ENCODE measurements at regions not wholly inside any gene's neighbourhood (a gene's known extent, or its start where the extent isn't known, plus 50 kb on each side); places are given as distances from the start of the nearest gene placed in this dataset.

DNA sequence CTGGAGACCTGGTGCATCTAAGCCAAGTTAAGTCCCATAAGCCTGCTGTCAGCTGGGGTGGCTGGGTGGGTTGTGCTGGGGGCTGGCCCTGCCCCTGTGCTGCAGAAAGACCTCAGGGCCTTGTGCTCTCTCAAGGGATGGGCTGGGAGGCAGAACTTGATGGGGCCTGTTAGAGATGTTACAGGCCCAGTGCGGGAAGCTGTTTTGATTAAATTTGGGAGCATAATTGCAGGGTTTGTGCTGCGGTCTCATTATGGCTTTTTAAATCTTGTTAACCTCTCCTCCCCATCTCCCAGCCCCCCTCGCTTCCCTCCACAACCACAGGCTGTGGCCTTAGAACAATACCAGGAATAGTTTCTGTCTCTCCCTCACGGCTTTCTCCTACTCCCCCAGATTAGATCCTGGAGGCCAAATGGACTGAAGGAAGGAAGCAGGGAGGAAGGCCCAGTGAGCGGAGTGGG, 87.6 kb upstream of the TLE3 start:
- no peak for DNase-seq (ENCODE audit: insufficient read length, low spot score)
- FAIRE-seq = no peak

DNA sequence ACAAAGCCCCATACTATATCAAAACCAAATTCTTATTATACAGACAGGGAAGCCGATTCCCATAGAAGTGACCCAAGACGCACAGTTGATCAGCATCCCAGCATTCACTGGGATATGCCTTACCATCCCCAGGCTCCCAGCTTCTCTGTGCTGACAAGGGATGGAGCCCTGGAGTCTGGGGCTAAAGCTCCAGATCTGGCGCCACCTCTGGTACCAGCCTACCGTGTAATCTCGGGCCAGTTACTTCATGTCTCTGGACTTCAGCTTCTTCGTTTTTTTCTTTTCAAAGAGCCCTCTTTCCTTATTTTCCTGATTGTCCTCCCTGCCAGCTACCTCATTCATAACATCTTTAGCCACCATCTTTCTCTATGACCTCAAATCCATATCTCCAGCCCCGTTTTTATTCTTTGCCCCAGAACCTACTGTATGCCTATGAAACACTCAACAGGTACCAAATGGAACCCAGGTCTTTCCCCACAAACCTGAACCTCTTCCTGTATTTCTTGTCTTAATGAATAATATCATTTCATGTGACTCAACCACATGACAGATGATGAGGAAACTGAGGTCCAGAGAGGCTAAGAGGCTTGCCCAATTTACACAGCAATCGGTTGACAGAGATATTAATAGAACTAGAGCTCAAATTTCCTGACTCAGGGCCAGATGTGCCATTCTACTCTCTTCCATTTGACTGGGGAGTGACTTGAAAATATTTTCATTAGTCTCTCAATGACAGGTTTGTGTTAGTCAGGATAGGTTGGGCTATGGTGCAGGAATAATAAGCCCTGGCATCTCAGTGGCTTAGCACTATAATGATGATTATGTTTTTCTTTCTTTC, 85.4 kb upstream of the TLE3 start:
- DNase-seq (ENCODE audit: insufficient read length, low spot score) (no peak), FAIRE-seq (no peak)

DNA sequence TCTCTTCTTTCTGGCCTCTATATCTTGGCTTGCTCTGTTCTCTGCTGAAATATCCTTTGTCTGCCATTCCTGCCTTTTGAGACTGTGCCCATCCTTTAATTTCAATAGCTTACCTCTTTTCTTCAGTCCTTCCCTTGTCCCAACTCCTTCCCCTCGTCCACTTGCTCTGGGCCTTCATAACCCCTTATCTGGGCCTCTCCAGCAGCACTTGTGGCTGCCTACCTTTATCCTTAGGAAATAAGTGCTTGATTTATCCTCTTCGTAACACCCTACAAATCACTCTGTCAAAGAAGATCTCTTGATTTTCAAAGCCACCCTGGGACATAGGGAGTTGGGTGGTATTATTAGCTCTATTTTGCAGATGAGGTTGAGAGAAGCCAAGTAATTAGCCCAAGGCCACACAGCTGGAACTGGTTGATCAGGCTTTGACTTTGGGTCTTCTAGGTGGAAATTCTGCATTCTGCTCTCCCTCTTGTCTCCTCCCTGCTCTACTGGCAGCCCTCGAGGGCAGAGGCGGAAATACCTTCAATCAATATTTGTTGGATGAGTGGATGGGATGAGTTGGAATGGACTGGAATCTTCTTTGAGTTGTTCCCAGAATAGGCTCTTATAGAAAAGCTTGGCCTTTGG, 84.0 kb upstream of the TLE3 start:
- DNase-seq (ENCODE audit: insufficient read length, low spot score) (no peak), FAIRE-seq (no peak)

- DNase-seq (ENCODE audit: insufficient read length, low spot score) (no peak), FAIRE-seq (no peak)
These were observed 82.6 kb upstream of the TLE3 start for GRCh38 chr15:70180186-70180875.

GRCh38 chr15:70179309-70179892, 81.7 kb upstream of the TLE3 start:
- FAIRE-seq = no peak
- no peak for DNase-seq (ENCODE audit: insufficient read length, low spot score)

- no peak for DNase-seq (ENCODE audit: insufficient read length, low spot score)
- no peak for FAIRE-seq
These were observed 80.8 kb upstream of the TLE3 start for GRCh38 chr15:70178335-70179084.

DNA sequence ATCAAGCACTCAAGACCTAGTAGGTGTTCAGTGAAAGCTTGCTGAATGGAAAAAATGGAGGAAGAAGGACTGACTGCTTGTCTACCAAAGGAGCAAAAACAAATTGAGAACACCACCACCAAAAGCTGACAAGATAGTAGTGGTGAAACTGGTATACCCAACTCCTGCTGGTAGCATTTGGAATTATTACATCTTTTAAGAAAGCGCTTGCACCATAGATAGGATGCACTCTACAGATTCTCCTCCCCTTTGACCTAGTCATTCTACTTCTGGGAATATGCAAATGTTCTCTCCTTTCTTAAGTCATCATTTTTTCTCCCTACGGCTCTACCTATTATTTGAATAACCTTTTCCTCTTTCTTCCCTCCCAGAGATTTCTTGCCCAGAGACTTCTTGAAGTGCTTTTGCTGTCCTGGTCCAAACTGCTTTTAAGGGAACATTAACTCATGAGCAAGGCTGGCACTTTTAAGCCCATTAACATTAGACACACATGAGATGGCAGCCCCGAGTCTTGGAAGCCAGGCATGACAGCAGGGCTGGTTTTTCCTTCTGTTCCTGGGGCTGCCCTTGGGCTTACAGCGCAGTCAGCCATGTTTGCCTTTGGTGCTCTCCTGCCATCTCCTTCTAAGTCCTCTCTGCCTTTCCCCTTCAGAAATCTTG, 75.0 kb upstream of the TLE3 start:
- no peak for FAIRE-seq
- no peak for DNase-seq (ENCODE audit: insufficient read length, low spot score)

GRCh38 chr15:70172124-70172523, 74.4 kb upstream of the TLE3 start:
- FAIRE-seq (no peak), DNase-seq (ENCODE audit: insufficient read length, low spot score) (no peak)

DNA sequence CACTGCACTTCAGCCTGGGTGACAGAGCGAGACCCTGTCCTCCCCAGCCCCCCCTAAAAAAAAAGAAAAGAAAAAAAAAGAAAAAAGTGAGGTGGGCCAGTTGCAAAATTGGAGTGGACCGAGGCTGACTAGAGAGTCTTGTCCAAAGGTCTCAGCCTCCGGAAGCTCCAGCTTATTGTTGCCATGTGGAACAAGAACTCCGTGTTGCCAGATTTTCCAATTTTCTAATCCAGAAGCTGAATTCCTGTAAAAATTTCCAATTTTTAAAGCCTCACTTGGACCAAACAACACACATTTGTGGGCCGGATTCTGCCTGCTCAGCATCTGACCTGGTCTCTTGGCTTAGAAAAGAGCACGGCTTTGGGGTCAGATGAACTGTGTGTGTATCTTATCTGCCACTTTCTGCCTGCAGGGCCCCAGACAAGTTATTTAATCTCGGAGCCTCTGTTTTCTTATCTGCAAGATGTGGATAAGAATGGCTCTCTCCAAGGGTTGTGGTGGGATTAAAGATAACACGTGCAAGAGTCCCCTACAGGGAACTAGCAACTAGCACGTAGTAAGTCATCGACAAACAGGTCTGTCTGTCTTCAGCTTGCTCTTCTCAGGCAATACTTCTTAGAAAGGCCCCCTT, 73.7 kb upstream of the TLE3 start:
- no peak for FAIRE-seq
- no peak for DNase-seq (ENCODE audit: insufficient read length, low spot score)

DNA sequence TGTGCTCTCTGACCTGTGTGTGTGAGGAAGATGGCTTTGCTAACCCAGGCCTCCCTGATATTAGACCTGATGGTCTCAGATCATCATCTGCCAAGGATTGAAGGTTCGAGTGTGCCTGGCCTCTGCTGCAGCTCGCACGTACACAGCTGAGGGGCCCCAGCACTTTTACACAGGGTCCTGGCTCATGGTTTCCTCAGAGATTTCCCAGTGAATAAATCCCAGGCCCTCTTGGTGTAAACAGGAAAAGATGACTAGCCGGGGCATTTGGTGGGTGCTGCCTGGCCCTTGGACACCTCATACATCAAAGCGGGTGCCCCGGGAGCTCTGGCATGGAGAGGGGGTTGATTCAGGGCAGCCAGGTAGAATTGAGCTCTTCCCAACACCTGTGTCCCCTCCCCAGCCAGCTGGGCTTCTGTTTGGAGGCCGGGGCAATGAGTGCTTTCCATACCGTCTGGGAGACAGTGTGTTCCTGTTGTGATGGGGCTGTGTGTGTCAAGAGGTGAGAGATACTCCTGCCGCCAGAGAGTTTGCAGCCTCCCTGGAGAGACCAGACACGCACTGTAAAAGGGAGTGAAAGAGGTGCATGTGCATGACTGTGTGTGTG, 72.5 kb upstream of the TLE3 start:
- FAIRE-seq (no peak), DNase-seq (ENCODE audit: insufficient read length, low spot score) (no peak)

DNA sequence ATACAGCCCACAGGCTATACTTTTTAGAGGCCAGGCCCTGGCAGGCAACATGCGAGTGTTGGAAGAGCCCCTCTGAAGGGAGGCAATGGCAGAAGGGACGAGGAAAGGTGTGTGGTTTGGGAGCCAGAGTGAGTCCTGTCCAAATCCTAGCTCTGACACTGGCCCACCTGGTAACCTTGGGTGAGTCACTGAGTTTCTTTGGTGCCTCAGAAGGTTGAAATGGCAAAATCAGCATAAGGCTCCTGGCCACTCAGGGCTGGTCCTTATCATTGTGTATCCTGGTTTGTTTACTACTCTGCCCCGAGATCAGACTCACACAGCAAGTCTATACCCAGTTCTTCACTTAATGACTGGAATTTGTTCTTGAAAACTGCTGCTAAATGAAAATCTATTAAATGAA, 71.4 kb upstream of the TLE3 start:
- FAIRE-seq = no peak
- DNase-seq (ENCODE audit: insufficient read length, low spot score) = no peak

DNA sequence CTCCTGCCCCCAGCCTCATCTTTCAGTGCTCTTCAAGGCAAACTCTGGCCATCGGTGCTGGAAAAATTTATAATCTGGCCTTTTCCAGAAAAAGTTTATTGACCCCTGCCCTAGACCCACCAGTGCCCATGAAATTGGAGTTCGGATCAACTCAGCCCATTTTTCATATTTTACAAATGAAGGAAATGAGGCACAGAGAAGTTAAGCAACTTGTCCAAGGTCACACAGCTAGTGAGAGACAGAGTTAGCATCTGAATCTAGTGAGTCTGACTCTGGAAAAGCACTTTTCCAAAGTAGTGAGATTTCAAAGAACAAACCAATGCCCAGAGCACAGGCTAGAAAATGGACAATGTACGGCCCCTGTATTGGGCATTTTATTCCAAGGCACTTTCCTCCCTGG, 69.4 kb upstream of the TLE3 start:
- no peak for DNase-seq (ENCODE audit: insufficient read length, low spot score)
- FAIRE-seq = no peak

GRCh38 chr15:70166506-70167087, 68.9 kb upstream of the TLE3 start:
- FAIRE-seq (no peak), DNase-seq (ENCODE audit: insufficient read length, low spot score) (no peak)

DNA sequence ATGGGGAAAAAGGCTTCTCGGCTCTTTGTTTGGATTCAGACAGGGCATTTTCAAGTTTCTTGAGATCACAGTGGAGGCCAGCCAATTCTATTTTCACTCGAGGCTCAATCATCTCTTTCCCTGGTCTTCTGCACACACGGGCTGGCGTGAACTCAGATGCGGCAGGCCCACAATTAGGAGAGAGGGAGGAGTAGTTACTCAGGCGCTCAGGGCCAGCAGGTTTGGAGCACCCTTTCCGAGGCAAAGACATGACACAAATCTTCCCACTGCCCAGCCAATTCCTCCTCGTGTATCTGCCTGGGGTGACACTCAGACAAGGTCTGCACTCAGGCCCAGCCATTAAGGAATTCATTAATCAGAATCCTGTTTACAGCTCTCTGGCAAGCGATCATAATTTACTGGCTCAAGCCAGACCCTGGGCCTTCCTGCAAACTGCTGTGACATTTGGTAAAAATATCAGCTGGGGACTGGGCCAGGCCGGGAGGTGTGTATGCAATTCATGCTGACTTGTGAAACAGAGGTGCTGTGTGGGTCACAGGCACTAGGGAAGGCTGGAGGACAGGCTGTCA, 68.1 kb upstream of the TLE3 start:
- FAIRE-seq (no peak), DNase-seq (ENCODE audit: insufficient read length, low spot score) (no peak)

GRCh38 chr15:70164910-70165715, 67.4 kb upstream of the TLE3 start:
- FAIRE-seq (no peak), DNase-seq (ENCODE audit: insufficient read length, low spot score) (no peak)

- FAIRE-seq (no peak), DNase-seq (ENCODE audit: insufficient read length, low spot score) (no peak)
These were observed 66.6 kb upstream of the TLE3 start for GRCh38 chr15:70164156-70164900.
